Inflammatory macrophage treated with lipopolysaccharide for 1 hour (primary cell): ENCODE measurements at regions not wholly inside any gene's neighbourhood (a gene's known extent, or its start where the extent isn't known, plus 50 kb on each side); places are given as distances from the start of the nearest gene placed in this dataset.

Experiments
- DNase-seq, 2 donors: peaks; one replicate each; pipeline ENCODE4 v3.0.0-alpha.2; 2020 to 2022

DNA sequence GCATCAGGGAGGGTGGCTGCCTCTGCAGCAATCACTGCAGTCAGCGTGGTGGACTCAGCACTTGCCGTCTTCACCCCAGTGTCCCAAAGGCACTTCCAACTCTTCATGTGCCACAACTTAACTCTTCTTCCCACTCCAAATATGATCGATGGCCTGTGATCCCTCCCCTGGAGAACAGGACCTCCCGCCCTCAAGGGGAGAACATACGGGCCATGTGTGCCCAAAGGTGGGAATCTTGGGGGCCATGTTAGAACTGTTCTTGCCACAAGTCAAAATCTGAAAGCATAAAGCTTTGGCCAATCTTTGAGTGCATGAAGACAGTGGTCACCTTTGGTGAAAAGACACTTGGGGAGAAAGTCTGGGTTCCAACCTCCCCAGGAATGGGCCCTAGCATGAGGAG, 368.5 kb upstream of the MGMT start:
- DNase-seq: no peak

- no peak for DNase-seq
Observed at GRCh38 chr10:129099486-129099885, 367.6 kb upstream of the MGMT start.

DNA sequence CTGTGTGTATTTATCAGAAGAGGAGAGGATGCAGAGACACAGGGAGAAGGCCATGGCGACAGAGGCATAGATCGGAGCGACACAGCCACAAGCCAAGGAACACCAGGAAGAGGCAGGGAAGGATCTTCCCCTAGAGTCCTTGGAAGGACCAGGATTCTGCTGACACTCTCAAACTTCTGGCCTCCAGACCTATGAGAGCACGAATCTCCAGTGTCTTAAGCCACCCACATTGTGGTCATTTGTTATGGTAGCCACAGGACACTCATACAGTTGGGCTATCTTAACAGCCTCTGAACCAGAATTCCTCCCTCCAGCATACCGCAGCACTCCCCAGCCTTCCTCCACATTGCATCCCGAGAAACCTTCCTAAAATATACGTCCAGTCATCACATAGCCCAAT, 367.0 kb upstream of the MGMT start:
- DNase-seq: no peak

DNA sequence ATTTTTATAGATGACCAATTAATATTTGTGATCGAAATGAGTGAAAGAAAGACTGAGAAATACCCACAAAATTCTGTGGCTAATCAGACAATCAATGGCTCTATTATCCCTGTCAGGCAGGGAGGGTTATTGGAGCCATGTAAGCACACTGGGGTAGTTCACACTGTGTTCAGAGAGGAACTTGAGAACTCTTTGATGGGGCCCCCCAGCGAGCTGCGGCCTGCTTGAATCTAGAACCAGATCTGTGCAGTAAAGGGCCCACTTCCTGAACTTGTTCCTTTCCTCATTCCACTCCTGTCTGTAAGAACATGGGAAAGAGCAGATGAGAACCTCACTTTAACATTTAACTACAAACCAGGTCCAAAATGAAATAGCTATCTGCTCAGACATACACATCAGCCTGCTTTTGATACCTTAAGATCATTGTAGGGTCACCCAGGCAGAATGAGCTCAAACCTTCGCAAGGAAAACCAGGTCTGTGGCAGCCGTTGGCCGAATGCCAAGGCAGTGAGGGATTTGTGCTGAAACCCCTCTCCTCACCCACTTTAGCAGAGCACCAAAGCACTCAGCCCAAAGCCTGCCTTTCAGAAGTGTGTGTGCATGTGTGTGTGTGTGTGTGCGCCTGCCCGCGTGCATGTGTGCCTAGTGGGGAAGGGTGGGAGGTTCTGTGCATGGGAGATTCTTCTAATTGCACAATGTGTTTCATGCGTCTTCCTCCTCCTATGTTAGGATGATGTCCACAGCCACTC, 365.6 kb upstream of the MGMT start:
- DNase-seq: no peak

DNA sequence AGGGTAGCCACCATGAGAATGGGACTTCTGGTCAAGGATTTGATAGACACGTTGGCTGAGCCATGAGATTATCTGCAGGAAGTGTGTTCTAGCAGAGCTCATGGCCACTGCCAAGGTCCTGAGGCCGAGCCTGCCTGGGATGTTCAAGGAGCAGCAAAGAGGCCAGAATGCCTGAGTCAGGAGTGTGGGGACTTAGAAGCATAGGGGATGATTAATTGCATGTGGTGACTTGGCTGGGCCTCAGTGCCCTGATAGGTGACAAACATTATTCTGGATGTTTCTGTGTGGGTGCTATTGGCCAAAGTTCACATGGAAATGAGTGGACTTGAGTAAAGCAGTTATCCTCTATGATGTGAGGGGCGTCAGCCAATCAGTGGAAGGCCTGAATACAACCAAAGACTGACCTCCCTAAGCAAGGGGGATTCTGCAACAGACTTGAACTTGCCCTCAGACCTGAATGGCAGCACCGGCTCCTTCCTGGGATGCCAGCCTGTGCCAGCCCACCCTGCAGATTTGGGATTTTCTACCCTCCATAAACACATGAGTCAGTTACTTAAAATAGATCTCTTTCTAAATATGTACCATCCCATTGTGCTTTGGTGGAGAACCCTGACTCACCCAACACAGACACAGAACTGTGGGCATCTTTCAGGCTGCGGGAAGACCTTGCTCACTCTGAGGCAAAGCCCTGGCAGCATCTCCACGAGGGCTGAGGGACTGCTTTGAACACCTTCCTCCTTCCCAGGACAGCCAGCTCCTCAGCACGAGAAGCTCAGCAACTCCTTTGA, 363.9 kb upstream of the MGMT start:
- no peak for DNase-seq

DNA sequence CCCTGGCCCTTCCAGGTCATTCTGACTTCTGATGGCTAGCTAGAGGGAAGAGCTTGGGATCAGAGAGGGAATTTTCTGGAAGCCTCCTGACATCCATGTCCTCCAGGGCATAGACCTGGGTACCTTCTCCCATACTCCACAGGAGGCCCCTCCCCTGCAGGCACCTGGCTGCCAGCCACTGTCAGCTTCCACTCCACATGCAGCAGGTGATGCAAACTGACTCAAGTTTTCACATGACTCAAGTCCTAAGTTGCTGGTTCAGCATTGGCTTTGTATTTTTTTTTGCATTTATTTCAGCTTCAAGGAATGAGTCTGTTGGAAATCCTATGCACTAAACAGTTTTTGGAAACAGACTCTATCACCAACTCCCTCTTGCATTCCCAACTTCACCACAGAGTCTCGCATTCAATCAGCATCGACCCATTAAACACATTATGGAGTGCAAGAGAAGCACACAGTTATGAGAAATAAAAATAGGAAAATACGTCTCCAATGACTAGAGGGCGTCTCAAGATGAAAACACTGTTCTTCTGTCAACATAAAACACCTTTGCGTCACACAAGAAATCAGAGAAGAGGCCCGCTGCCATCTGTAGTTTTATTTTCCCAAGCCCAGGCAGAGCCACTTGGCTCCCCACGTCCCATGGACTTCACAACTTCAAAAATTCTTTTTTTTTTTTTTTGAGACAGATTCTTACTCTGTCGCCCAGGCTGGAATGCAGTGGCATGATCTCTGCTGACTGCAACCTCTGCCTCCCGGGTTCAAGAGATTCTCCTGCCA, 362.6 kb upstream of the MGMT start:
- DNase-seq: no peak

GRCh38 chr10:129105266-129105665, 361.8 kb upstream of the MGMT start:
- DNase-seq: no peak

GRCh38 chr10:129106314-129106713, 360.7 kb upstream of the MGMT start:
- DNase-seq: no peak

GRCh38 chr10:129107525-129107924, 359.5 kb upstream of the MGMT start:
- DNase-seq: no peak

- no peak for DNase-seq
Observed at GRCh38 chr10:129108378-129108777, 358.7 kb upstream of the MGMT start.

DNA sequence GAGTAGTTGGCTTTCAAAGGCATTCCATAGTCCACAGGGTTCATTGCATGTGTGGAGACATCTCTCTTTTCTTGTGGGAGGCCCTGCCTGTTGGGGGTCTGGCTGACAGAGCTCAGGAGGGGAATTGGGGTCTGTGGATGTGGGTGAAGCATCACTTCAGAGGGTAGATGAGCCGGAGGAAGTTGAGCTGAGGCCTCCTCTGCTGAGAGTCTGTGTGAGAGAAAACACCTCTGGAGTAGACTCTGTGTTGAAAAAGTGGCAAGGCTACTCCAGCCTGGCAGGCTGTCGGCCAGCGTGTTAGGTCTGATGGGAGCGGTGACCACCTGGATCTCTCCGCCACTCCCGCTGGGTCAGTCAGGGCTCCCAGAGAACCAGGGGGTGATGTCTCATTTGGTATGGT, 358.0 kb upstream of the MGMT start:
- no peak for DNase-seq

DNA sequence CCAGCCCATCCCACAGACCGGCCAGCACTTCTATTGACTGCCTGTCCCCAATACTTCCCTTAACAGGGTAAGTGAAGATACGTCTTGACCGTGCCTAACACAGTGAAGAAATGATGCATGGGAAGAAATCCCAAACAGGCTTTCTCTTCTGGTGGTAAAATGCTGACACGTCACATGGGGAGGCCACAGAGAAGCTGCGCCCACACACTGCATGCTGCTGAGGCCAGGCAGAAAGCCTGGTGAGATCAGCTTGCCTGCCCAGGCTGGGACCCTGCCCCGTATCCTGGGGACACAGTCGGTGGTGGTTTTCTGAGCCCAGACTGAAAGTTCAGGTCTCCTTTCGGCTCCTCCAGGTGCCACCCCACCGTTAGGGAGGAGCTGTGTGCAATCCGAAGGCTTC, 356.3 kb upstream of the MGMT start:
- DNase-seq: no peak

GRCh38 chr10:129111922-129112321, 355.1 kb upstream of the MGMT start:
- DNase-seq: no peak

DNA sequence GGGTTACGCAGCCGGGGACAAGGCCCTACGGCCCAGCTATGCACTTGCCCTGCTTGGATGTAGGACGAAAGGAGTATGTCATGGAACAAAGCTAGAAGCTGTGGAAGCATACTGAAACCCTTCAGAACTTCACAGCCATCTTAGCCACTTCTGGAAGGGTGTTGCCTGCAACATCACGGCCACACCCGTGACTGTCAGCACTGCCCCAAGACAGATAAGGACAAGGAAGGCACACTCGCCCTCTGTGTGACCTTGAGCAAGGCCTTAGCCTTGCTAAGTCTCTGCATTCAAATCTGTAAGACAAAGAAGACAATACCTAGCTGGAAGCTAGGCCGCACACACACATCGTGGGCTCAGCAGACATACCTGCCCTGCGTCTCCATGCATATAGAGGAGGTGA, 352.5 kb upstream of the MGMT start:
- DNase-seq: no peak

DNA sequence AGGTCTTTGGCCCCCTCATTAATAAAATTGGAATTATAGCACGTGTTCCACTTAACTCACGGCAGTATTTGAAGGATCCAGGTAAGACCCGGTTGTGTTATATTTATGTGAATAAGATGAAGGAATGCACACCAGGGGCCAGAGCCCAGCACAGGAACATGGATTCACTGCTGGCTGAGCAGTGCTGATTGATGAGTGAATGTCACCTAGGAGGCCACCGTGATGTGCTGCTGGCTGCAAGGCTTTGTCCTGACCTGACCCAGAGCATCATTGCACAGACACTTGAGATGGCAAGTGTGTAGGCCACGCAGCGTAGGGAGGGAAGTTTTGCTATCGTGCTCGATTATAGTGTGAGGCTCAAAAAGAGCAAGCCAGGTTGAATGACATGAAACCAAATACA, 350.7 kb upstream of the MGMT start:
- no peak for DNase-seq

DNA sequence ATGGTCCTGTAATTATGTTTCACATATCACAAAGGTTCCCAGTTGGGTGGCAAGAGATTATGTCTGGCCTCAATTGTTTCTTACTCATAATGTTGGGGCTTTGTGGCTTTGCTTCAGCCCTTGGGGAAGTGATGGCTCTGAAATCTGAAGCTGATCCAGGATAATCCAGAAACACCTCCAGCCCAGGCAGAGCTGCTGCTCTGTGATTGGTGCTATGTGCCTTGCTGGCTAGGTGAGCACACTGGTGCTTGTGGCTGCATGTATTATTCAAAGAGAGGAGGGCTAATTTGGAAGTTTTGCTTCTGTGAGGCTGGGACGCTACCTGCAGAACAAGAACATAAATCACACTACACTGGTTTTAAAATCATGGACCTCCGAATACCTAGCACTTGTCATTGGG, 346.6 kb upstream of the MGMT start:
- DNase-seq: no peak

DNA sequence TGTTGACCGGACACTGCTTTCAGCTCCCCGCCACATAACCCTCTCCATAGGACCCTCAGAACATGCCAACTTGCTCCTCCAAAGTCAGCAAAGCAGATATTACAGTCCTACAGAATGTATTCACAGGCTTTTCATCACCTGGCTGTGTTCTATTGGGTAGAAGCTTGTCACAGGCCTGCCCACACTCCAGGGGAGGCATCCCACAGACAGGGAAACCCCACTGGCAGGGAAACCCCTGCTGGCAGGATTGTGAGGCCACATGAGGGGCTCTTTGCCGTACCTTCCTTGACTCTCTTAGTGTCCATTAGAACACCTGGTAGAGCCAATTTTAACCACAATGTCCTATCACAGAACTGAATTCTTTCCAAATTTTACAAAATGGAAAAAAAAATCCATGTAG, 344.2 kb upstream of the MGMT start:
- no peak for DNase-seq

DNA sequence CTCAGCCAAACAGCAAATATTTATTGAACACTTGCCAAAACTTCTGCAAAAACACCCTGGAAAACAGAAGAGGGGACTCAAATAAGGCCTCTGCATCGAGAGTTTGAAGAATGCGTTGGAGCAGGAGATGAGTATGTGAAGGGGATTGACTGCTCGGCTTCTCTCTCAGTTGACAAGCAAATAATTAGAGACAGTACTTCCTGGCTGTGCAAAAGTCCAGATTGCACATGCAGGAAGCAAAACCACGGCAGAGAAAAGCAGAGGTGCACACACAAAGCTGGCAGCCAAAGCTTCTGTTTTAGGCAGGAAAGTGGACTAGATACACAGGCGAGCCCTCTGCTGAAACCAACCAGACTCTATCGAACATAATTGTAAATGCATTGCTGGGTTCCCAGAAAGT, 343.6 kb upstream of the MGMT start:
- no peak for DNase-seq

DNA sequence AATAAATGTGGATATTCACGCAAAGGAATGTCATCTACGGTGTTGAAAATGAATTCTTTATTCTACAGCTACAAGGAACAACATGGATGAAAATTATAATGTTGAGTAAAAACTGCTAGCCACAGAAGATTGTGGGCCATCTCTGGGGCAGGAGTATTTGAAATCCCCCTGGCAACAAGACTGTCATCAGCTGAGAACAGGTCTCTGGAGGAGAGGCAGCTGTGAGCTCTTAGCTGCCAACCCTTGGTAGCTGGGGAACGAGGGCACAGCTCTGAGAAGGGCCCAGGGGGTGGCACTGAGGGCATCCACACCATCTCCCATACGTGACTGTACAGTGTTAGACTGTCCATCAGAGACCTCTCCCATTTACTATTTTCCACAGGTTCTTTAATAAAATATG, 340.1 kb upstream of the MGMT start:
- DNase-seq: no peak

DNA sequence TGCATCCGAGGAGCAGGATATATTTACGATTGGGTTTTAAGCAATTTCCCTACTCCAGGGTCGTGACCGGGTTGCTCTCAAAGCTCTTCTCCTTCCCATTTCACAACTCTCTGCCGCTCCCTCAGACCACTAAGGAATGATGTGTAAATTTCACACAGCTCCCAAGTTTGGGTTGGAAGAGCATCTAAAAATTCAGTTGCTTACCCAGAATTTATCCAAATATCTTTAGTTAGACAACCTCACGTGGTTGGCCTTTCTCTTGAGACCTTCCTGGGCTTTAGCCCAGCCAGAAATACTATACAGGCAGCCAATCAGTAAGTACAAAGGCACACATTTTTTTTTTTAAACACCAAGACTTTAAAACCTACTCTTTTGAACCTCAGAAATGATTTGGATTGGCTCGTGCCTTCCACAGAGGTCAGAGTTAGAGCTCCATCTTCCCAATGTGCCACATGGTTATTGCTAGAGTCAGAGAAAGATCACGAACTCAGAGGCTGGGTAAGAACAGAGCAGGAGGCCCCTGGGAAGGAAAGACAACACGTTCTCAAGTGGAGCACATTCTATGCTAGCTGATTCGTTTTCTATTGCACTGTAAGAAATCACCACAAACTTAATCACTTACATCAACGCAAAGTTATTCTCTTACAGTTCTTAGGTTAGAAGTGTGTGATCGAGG, 335.4 kb upstream of the MGMT start:
- no peak for DNase-seq

GRCh38 chr10:129133856-129134255, 333.2 kb upstream of the MGMT start:
- DNase-seq: no peak

DNA sequence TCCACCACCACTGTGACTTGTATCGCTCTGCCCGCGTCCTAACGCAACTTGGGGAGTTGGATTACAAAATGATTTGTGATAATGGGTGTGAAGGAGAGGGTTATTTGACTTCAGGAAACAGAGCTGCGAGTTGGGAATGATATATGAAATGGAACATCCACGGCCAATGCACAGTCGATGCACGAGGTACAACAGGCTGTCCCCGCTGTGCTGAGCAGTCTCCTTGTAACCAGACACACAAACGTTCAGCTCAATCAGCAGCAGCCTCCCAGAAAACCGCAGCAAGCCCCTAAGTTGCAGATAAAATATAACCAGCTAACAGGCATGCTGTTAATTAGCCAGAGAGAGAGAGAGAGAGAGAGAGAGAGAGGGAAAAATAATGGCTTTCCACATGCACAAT, 332.7 kb upstream of the MGMT start:
- no peak for DNase-seq

- no peak for DNase-seq
Observed at GRCh38 chr10:129135624-129136023, 331.4 kb upstream of the MGMT start.
